GM18507 (cell line): ENCODE measurements at regions not wholly inside any gene's neighbourhood (a gene's known extent, or its start where the extent isn't known, plus 50 kb on each side); places are given as distances from the start of the nearest gene placed in this dataset.
"Not testable (repeated sequence)": the region's sequence is repeated elsewhere in the genome, so short reads cannot be mapped to it uniquely, and the experiment has no call there.

Experiments used
- DNase-seq: peaks from one replicate; pipeline ENCODE4 v3.0.0; 2011; ENCODE audit warnings: low read depth; ENCODE audit not compliant: insufficient read length; ENCODE audit errors: extremely low spot score
- FAIRE-seq: peaks from 2 replicates; lab custom pipeline; 2011; peaks lifted over from hg19 to GRCh38; lab: Jason Lieb, UNC

DNA sequence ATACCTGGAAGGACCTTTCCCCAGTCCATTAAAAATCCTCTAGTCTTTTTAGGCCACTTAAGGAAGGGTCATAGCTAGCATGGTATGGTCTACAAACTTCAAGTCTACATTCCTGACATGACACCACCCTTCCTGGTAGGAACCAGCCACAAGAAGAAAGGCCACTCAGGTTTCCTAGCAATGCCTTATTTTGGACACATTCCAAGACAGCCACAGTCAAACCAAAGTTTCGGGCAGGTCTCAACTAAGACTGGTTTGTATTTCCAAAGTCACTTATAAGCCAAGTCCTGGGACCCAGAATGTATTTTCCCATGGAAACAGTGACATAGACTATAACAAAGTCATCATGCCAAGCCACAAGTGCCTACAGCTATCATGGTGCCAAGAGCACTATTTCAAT, 50.6 kb upstream of the SLC44A3 start:
- DNase-seq (no peak), FAIRE-seq (no peak)

DNA sequence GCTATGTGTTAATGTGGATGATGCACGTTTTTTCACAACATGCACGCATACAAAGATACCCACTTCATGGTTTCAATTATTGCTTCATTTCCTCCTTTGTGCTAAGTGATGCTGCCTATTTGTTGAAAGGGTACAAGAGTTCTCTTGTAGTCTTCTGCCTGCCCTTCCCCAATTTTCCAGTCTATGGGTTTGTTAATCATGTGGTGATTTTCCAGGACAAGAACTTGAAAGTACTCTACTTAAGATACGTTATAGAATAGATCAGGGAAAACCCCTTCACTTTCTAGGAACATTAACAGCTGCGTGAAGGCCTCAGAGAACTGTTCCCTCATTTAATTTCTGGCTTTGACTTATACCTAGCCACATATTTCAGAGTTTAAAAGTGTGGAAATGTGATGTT, 52.1 kb upstream of the SLC44A3 start:
- no peak for FAIRE-seq
- no peak for DNase-seq

DNA sequence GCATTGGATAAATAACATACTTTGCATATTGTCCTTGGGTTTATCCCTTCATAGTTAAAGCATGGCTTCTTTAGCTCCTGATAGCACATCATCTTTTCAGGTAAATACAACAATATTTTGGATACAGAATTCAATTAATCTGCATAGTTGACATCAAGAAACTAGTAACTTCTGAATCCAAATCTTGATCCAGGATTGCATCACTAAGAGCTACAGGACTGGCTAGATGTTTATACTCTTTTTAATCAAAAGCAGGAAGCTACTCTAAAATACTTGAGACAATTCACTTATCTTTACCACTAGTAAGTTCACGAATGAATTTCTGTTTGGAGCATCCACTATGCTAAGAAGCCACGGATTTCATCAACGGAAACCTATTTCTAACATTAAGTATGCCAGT, 54.2 kb upstream of the SLC44A3 start:
- no peak for FAIRE-seq
- DNase-seq, result no peak

DNA sequence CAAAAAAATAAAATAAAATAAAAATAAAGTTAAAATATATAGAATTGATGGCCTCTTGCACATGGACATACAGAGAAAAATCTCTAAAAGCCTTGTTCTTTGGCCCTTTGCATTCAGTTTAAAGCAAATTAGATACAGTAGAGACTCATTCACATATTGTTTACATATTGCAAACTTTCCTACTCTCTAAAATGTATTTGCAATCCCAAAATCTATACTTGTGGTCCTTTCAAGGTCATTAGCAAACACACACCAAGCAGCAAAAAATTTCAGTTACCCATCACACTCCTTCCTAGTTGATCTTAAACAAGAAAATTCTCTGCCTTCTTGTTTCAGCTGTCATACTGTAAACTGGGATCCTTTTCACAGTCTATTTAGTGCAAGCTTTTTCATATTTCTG, 61.0 kb upstream of the SLC44A3 start:
- no peak for DNase-seq
- no peak for FAIRE-seq

DNA sequence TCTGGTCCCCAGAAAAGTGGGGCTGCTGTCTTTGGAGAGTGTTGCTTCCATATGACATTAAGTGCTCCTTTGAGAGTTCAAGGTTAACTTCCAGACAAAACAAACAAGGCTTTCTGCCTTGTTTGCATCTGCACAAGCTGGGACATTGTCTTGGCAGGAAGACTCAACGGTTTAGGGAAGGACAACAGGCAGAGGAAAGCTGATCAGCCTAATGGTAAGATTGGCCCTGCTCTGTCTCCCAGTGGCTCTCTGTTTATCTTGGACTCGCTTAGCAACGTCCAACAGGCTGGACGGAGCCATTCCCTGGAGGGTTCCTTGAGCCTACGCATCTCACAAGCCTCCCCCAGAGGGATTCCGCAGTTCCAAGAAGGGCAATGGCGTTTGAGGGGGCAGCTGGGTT, 62.2 kb upstream of the SLC44A3 start:
- FAIRE-seq (no peak), DNase-seq (no peak)

DNA sequence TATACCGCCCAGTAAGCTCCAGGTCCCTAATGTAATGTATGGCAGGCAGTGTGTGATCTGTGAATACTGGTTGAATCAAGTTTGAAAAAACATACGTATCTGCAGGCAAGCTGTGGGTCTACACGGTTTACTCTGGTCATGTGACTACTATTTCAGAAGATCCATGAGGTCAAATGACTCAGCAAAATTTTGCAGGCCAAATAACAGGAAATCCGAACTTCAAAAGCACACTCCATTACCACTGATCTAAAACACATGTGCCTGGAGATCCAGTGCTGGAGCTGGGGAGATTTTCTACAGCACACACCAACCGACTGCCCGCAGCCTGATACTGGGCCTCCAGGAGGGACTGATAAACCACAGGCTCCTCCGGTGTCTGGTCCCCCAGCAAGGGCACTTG, 64.5 kb upstream of the SLC44A3 start:
- FAIRE-seq, result no peak
- DNase-seq, result no peak

DNA sequence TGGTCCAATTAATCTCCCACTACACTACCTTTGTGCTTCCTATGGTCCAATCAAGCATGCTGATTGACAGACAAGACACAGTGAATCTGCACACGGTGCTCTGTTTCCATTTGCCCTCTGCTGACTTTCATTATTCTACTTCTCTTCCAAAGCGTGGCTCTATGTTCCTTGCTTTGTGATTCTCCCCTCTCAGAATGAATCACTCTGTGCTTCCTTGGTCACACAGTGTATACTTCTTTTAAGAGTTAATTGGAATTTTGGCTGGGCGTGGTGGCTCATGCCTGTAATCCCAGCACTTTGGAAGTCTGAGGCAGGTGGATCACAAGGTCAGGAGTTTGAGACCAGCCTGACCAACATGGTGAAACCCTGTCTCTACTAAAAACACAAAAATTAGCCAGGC, 65.1 kb upstream of the SLC44A3 start:
- not testable (repeated sequence) for DNase-seq, FAIRE-seq

DNA sequence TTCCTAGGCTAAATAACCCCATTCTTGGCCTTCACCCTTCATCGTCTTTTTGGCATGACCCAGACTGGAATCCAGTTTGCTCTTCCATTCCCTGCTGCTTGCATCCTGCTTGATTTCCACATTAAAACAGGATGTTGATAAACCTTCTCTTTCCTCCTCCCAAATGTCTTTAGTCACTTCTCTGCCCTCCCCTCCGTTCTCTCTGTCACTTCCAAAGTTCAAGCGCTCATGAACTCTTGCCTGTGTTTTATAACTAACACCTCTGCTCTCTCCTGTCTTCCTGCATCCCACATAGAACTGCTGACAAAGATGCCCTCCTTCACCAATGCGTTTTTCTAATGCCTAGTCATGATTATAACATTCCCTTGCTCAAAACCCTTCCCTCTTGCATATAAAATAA, 65.6 kb upstream of the SLC44A3 start:
- no peak for DNase-seq
- FAIRE-seq, result no peak

DNA sequence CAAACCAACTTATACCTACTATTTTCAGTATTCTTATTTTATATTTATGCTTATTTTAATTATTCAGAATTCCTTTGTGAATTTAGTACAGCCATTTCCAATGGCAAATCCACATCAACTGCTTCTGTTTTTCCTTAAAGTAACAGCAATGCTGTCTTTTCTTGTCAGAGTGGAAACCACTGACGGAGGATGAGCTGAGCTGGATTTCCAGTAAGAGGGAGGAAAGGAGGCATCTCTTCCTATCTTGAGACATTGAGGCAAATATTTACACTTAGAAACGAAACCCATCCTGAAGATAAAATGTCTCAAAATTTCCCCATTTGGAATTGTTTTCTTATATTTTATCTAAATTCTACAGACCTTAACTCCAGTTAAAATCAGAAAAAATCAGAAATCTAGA, 66.1 kb upstream of the SLC44A3 start:
- no peak for DNase-seq
- FAIRE-seq, result no peak

DNA sequence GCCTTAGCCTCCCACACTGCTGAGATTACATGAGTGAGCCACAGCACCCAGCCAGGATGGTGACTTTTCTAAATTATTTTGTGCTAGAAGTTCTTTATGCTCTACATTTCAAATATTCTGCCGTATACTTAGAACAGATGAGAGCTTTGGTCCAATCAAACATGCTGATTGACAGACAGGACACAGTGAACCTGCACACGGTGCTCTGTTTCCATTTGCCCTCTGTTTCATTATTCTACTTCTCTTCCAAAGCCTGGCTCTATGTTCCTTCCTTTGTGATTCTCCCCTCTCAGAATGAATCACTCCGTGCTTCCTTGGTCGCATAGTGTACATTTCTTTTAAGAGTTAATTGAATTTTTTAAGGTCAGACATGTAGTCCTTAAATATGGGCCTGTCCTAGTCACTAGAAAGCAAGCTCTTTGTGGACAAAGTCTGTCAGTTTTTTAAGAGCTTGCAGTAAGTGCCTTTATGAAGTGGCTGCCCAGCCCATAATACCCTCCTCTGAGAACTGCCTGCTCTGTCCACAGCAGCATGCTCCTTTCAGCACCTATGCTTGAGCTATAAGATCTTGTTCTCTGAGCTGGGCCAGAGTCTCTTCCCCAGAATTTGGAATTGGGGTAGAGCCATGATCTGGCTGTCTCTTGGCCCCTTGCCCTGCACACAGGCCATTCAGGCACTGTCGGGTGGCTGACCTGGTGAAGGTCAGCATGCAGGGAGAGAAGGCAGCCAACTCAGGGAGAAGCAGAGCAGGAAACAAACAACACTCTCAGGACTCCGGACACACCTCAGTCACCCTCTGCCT, 66.8 kb upstream of the SLC44A3 start:
- FAIRE-seq, result no peak
- DNase-seq, result no peak

DNA sequence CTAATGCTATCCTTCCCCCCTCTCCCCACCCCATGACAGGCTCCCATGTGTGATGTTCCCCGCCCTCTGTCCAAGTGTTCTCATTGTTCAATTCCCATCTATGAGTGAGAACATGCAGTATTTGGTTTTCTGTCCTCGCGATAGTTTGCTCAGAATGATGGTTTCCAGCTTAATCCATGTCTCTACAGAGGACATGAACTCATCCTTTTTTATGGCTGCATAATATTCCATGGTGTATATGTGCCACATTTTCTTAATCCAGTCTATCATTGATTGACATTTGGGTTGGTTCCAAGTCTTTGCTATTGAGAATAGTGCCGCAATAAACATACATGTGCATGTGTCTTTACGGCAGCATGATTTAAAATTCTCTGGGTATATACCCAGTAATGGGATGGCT, 68.7 kb upstream of the SLC44A3 start:
- DNase-seq, FAIRE-seq: not testable (repeated sequence)

DNA sequence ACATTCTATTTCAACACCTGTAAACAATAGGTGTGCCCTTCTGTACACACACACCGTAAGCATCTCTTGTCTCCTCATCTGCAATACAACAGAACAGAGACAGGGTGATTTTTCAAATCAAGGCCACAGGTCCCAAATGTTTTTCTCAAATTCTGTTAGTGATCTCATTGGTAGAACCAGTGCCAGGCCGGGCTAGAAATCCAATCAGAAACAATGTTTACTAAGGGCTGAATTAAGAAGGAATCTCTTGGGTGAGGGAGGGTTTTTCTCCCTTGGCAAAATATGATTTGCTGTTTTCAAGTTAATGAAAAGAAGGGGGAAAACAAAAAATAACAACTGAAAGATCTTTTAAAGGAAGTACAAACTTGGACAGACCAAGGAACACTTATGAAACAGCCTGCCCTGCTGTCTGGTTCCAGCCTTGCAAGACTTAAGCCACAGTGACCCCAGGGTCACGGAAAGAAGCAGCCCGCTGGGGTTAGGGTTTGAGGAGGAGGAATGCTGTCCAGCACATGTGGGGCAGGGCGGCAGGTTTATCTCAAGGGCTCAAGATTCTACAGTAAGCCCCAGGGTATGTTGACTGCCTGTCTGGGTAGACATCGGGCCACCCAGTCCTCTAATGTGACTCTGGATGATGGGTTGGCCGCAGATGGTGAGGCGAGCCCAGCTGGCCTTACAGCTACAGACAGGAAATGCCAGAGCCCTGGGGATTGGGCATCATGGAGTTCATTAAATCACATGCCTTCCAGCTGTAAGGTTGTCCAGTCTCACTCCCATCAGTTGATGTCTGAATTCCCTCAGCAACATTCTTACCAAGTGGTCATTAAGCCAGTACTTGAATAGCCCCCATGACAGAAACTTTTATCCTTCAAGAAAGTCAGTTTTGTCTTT, 73.3 kb upstream of the SLC44A3 start:
- no peak for FAIRE-seq
- DNase-seq, result no peak

DNA sequence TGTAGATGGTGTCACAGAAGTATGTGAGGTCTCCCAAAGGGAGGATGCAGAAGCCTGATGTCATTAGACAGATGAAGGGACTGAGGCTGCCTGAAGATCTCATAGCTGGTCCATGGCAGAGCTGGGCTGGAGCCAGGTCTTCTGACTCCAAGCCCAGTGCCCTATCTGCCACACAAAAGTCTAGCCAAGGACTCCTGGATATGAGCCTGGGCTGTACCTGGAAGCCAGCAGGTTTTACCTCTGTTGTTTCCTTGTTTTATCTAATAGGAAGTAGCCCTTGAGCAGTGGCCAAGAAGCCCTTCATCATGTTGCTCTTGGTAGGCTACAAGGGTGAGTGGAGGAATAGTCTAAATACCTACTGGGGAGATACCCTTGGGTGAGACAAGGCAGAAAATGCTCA, 74.4 kb upstream of the SLC44A3 start:
- DNase-seq, result no peak
- no peak for FAIRE-seq

DNA sequence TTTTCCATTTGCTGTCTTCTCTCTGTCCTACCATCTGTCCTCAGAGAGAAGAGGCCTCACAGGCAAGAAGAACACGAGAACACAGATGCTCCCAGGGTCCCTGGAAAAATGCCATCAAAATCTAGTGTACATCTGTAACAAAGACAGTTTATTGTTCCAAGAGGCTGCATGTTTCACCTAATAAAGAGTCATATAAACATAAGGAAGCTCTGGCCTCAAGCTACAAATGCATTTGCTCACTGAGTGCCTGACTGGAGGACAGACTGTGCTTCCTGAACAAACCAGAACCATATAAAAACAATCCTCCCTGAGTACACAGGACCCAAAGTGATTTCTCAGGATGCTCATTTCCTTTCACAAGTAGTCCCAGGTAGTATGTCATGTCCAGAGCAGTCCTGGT, 76.3 kb upstream of the SLC44A3 start:
- DNase-seq (no peak), FAIRE-seq (no peak)

DNA sequence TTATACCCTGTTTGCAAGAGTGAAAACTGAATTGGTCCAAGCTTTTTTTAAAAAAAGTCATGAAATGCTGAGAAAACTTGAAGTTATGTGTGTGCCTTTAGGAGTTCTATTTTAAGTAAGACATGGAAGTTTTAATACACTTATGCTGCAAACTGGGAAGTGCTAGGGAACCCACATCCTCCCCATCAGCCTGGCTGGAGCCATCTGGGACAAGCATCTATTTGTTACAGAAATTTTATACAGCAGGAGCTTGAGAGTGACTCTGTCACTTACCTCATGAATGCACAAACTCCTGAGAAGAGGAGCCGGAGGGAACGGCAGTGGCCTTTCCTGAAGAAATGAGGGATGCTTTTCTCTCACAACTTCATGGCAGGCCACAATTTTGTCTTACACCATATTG, 78.2 kb upstream of the SLC44A3 start:
- no peak for DNase-seq
- FAIRE-seq, result no peak

DNA sequence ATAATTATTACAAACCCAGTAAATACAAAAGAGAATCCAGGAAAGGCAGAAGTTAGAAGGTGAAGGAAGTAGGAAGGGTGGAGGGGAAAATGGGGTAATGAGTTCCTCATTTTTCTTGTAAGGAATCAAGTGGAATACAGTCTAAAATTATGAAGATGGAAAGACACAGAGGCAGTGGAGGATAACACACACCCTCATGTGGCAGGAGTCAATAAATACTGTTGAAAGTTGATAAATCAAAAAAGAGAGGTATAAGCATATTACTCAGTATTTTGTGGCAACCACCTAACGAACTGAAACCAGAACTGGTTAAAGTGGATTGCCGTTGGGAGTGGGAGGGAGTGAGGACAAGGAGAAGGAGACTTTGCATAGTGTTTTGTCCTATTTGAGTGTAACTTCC, 78.6 kb upstream of the SLC44A3 start:
- no peak for FAIRE-seq
- no peak for DNase-seq

DNA sequence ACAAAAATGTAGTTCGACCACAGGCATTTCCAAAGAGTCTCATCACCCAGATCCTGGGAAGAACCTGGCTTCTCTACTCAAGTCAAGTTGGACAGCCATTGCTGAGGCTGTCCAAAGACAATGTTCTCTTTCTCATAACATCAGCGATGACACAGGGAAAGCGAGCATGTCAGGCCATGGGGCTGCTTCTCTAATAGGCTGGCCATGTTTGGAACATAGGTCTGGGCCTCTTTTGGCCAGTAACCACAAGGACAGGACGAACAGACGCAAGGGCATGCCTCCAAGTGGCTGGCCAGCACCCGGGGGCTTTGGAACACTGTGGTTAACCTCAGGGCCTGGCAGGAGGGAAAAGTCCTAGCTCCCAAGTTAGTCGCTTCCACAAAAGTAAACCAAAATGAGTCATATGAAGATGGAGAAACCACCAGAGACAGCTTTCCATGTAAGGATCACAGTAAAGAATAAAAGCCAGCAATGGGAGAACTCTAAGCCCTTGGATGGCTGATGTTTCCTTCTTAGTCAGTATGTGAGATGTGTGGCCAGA, 80.6 kb upstream of the SLC44A3 start:
- no peak for DNase-seq
- no peak for FAIRE-seq

DNA sequence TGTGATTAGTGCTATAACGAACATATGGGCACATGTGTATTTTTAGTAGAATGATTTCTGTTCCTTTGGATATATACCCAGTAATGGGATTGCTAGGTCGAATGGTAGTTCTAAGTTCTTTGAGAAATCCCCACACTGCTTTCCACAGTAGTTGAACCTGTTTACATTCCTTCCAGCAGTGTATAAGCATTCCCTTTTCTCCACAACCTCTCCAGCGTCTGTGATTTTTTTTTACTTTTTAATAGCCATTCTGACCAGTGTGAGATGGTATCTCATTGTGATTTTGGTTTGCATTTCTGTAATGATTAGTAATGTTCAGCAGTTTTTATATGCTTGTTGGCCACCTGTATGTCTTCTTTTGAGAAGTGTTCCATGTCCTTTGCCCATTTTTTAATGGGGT, 81.8 kb upstream of the SLC44A3 start:
- DNase-seq, result no peak
- no peak for FAIRE-seq

DNA sequence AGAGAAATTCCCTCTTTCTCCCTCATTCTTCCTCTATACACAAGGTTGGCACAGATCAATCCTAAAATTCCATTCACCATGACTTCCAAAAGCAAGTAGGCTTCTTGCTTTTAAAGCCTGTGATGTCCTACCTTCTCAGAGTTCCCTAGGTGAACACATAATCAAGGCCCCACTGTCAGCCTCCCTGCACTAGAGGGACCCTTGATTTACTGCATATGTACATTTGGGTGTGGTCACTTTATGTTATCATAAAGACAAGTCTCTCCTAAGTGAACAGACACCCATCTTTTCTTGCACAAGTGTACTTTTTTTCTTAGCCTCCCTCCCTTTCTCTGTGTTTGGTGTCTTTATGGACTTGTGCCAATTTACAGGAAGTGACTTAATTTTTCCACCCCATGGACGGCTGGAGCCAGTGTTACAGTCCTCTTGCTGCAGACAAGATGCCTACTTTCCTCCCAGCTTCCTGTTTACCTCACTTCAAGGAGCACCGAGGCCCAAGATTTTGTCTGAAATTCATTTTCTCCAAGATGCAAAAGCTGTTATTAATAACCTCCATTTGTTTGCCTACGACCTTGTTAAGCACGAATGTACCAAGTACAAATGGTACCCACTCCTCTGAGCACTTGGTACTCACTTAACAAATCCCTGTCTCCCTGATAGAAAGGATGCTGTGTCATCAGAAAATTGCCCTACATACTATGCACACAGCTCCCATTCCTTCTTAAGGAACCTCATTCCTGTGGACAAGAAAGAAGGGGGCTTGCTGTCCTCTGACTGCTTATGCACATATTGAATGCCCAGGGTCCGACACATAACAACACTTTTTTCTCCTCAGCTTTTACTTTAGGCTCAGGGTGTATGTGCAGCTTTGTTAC, 82.8 kb upstream of the SLC44A3 start:
- DNase-seq (no peak), FAIRE-seq (no peak)

DNA sequence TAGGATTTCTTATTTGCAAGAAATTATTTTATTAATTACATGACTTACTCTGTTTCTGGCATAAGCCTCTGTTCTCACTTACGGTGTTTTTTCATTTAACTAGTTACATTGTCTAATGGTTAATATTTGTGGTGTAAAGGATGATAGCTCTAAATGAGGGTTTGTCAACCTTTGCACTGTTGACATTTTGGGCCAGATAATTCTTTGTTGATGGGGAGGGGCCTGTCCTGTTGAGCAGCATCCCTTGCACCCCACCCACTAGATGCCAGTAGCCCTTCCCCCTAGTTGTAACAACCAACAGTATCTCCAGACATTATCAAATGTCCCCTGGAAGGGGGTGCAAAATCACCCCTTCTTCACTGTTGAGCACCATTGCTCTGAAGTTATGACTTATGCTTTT, 83.6 kb upstream of the SLC44A3 start:
- FAIRE-seq, result no peak
- DNase-seq, result no peak
